IMR-90 (cell line): ENCODE measurements at regions not wholly inside any gene's neighbourhood (a gene's known extent, or its start where the extent isn't known, plus 50 kb on each side); places are given as distances from the start of the nearest gene placed in this dataset.

ENCODE experiments used
- ATAC-seq: fragments of 200-7000 bp; cut with Tn5 transposase; 2 replicates; pipeline ENCODE4 v1.9.1; 2020; ENCODE audit warnings: low read depth, mild to moderate bottlenecking, moderate library complexity
- BruUV-seq: library from RNA; stranded (reverse); fragments of 400-500 nt; replicated peaks from 2 replicates; lab custom pipeline; 2021; lab: Mats Ljungman, UMichigan
- CTCF ChIA-PET: fragments of 300-600 bp; formaldehyde crosslinking; extraction: SDS; loops from one replicate; lab custom pipeline; 2021; ENCODE audit warnings: antibody characterized with exemption; lab: Yijun Ruan, JAX
- POLR2A ChIA-PET: fragments of 300-600 bp; sonication (Branson Sonifier 250); formaldehyde crosslinking; loops from one replicate; lab custom pipeline; 2022; ENCODE audit warnings: antibody characterized with exemption; ENCODE audit not compliant: unreplicated experiment; lab: Charles Lee
- DNase-seq: peaks from one replicate; pipeline ENCODE4 v3.0.0; 2013
- H2AFZ ChIP-seq: replicated peaks from 2 replicates; pipeline ENCODE3; 2013; ENCODE audit warnings: low read length, mild to moderate bottlenecking; ENCODE audit not compliant: poor library complexity
- H2AK5ac ChIP-seq: 2 replicates; pipeline ENCODE4 v1.6.1; 2013; ENCODE audit warnings: low read depth, low read length, inconsistent platforms
- H2AK9ac ChIP-seq: replicated peaks from 2 replicates; pipeline ENCODE3; 2013; ENCODE audit warnings: mild to moderate bottlenecking, low read depth, low read length, moderate library complexity; ENCODE audit not compliant: poor library complexity
- H2BK120ac ChIP-seq: 2 replicates; pipeline ENCODE4 v1.6.1; 2013; ENCODE audit warnings: low read depth, low read length, inconsistent platforms
- H2BK15ac ChIP-seq: 3 replicates; pipeline ENCODE4 v1.6.1; 2013; ENCODE audit warnings: low read depth, low read length, inconsistent platforms
- H2BK20ac ChIP-seq: 2 replicates; pipeline ENCODE4 v1.6.1; 2013; ENCODE audit warnings: low read depth, mild to moderate bottlenecking, inconsistent platforms, low read length, moderate library complexity
- H2BK5ac ChIP-seq: 2 replicates; pipeline ENCODE4 v1.6.1; 2013; ENCODE audit warnings: mild to moderate bottlenecking, low read depth, low read length, inconsistent platforms; ENCODE audit not compliant: poor library complexity, severe bottlenecking
- H3K14ac ChIP-seq: replicated peaks from 2 replicates; pipeline ENCODE4 v1.6.1; 2013; ENCODE audit warnings: low read depth, low read length, inconsistent platforms
- H3K18ac ChIP-seq: 2 replicates; pipeline ENCODE4 v1.6.1; 2013; ENCODE audit warnings: low read depth, low read length, control low read depth
- H3K23ac ChIP-seq: 2 replicates; pipeline ENCODE4 v1.6.1; 2013; ENCODE audit warnings: low read depth, low read length, inconsistent platforms
- H3K27ac ChIP-seq: 2 replicates; pipeline ENCODE4 v1.5.1; 2013; ENCODE audit warnings: mild to moderate bottlenecking, control low read depth, low read length; ENCODE audit not compliant: insufficient read depth
- H3K27me3 ChIP-seq: 2 replicates; pipeline ENCODE4 v1.6.1; 2013; ENCODE audit warnings: low read length; ENCODE audit not compliant: control insufficient read depth, insufficient read depth
- H3K36me3 ChIP-seq: 2 replicates; pipeline ENCODE4 v1.6.1; 2013; ENCODE audit warnings: low read length, mixed read lengths; ENCODE audit not compliant: control insufficient read depth, insufficient read depth
- H3K4ac ChIP-seq: 2 replicates; pipeline ENCODE4 v1.6.1; 2013; ENCODE audit warnings: low read depth, low read length, inconsistent platforms
- H3K4me1 ChIP-seq: 2 replicates; pipeline ENCODE4 v1.6.1; 2013; ENCODE audit warnings: low read length, mixed read lengths; ENCODE audit not compliant: control insufficient read depth, insufficient read depth
- H3K4me2 ChIP-seq: 2 replicates; pipeline ENCODE4 v1.6.1; 2013; ENCODE audit warnings: low read depth, mild to moderate bottlenecking, control low read depth, low read length, moderate library complexity
- H3K4me3 ChIP-seq: 2 replicates; pipeline ENCODE4 v1.5.1; 2013; ENCODE audit warnings: low read depth, mild to moderate bottlenecking, control low read depth, low read length, moderate library complexity; ENCODE audit not compliant: insufficient read depth
- H3K56ac ChIP-seq: 2 replicates; pipeline ENCODE4 v1.6.1; 2013; ENCODE audit warnings: low read length, inconsistent platforms; ENCODE audit not compliant: insufficient read depth; ENCODE audit errors: extremely low read depth
- H3K79me1 ChIP-seq, 2 experiments: 2 replicates each; pipeline ENCODE4 v1.6.1; 2013; ENCODE audit warnings: low read length in 2 of 2, inconsistent platforms in 1 of 2, low read depth in 1 of 2
- H3K9ac ChIP-seq: 2 replicates; pipeline ENCODE4 v1.6.1; 2013; ENCODE audit warnings: low read depth, low read length, control low read depth
- H3K9me1 ChIP-seq: 2 replicates; pipeline ENCODE4 v1.6.1; 2013; ENCODE audit warnings: low read length, inconsistent platforms; ENCODE audit not compliant: insufficient read depth
- H3K9me3 ChIP-seq: 2 replicates; pipeline ENCODE4 v1.6.1; 2013; ENCODE audit warnings: low read length; ENCODE audit not compliant: control insufficient read depth, insufficient read depth
- H4K20me1 ChIP-seq: 2 replicates; pipeline ENCODE4 v1.6.1; 2013; ENCODE audit warnings: low read length, inconsistent platforms; ENCODE audit not compliant: insufficient read depth
- H4K5ac ChIP-seq: 2 replicates; pipeline ENCODE4 v1.6.1; 2013; ENCODE audit warnings: mild to moderate bottlenecking, low read depth, low read length, control low read depth
- H4K8ac ChIP-seq, 2 experiments: 2 replicates each; pipeline ENCODE4 v1.6.1; 2013; ENCODE audit warnings: low read depth in 2 of 2, low read length in 2 of 2, control low read depth in 1 of 2, inconsistent platforms in 1 of 2
- H4K91ac ChIP-seq: 2 replicates; pipeline ENCODE4 v1.6.1; 2013; ENCODE audit warnings: low read depth, low read length, inconsistent platforms; ENCODE audit not compliant: insufficient read depth
- MAFK ChIP-seq: IDR thresholded peaks from 2 replicates; pipeline ENCODE4 v1.6.1; 2012; ENCODE audit warnings: low read depth, low read length, improper control_type of control experiment
- WGBS, 2 experiments: methylation state at CpG; one replicate each; pipeline versions ENCODE4 v1.1.5 to v1.1.7; 2013; ENCODE audit warnings: missing lambda C conversion rate in 2 of 2; ENCODE audit not compliant: insufficient read length in 1 of 2; ENCODE audit errors: extremely low coverage in 2 of 2; 5-methylcytosine and 5-hydroxymethylcytosine counted together
- dilution Hi-C: fragments of 300-500 bp; cut with HindIII; formaldehyde crosslinking; loops from one replicate; pipeline ENCODE4 v1.14.3; 2018; ENCODE audit warnings: low sequenced_read_pairs; ENCODE audit not compliant: unreplicated experiment
- in situ Hi-C: fragments of 300-500 bp; cut with MboI; formaldehyde crosslinking; loops from 3 replicates; pipeline ENCODE4 v1.14.3; 2019; ENCODE audit warnings: low sequenced_read_pairs, inconsistent platforms, mixed read lengths
- intact Hi-C: fragments of 100-400 bp; cut with micrococcal nuclease; formaldehyde crosslinking; loops from 2 replicates; pipeline ENCODE4 v1.10.0; 2022

- Histone ChIP-seq H3K9me1 (no peaks in the 10 kb centered on the region), H2AFZ (no peak overlapping the region), H3K27ac (no peak overlapping the region), H3K4ac (no peak overlapping the region), H3K4me1 (no peaks in the 10 kb centered on the region), H3K23ac (no peak overlapping the region), H3K9me3 (peaks cover 35% of the 10 kb centered on the region; the same call in 1 of the 2 replicates), H4K8ac (no peak overlapping the region), H3K79me1 (no peaks in the 10 kb centered on the region), H3K14ac (no peak overlapping the region), H3K27me3 (no peaks in the 10 kb centered on the region), H4K5ac (no peak overlapping the region), H3K56ac (no peak overlapping the region), H4K20me1 (no peaks in the 10 kb centered on the region), H2BK20ac (no peak overlapping the region), H3K9ac (no peak overlapping the region), H2BK120ac (no peak overlapping the region), H2BK15ac (no peak overlapping the region), H3K36me3 (no peaks in the 10 kb centered on the region), H2BK5ac (no peak overlapping the region), H3K18ac (no peak overlapping the region), H2AK5ac (no peak overlapping the region), H2AK9ac (no peak overlapping the region), H3K4me3 (no peak overlapping the region), H4K91ac (no peak overlapping the region), H3K4me2 (no peak overlapping the region)
- DNase-seq (no peak), ATAC-seq (no peak)
- intact Hi-C loops, result no loop called here
- dilution Hi-C loops, result no loop called here
- TF ChIP-seq MAFK, result no peak
- POLR2A ChIA-PET, result no interaction called here
- 64% methylated on average over 5 of the region's 16 CpGs; no CpG with 5 or more reads in 1 of the 2 experiments for WGBS, 2 experiments
- in situ Hi-C loops, result no loop called here
- BruUV-seq, result no TSS peak
- CTCF ChIA-PET, result no interaction called here
These were observed 65.3 kb upstream of the C14orf180 start for GRCh38 chr14:104514156-104514848.
